Fibroblast of upper back skin (primary cell): ENCODE measurements at regions not wholly inside any gene's neighbourhood (a gene's known extent, or its start where the extent isn't known, plus 50 kb on each side); places are given as distances from the start of the nearest gene placed in this dataset.
"Not testable (repeated sequence)": the region's sequence is repeated elsewhere in the genome, so short reads cannot be mapped to it uniquely, and the experiment has no call there.

Experiments used
- DNase-seq: peaks from one replicate; pipeline ENCODE4 v3.0.0-alpha.2; 2013

GRCh38 chr4:110850461-110851442 is 227.9 kb upstream of the PITX2 start:
- DNase-seq: no peak

GRCh38 chr4:110851989-110852388 is 229.1 kb upstream of the PITX2 start:
- DNase-seq: no peak

GRCh38 chr4:110852793-110853192 is 229.9 kb upstream of the PITX2 start:
- DNase-seq: no peak

- no peak for DNase-seq
These were observed 230.4 kb upstream of the PITX2 start for GRCh38 chr4:110853242-110853641.

GRCh38 chr4:110854021-110854678 is 231.3 kb upstream of the PITX2 start:
- peak; percentile 96 for DNase-seq

- no peak for DNase-seq
These were observed 237.2 kb upstream of the PITX2 start for GRCh38 chr4:110860125-110860524.

GRCh38 chr4:110860901-110861300 is 238.0 kb upstream of the PITX2 start:
- DNase-seq: no peak

GRCh38 chr4:110865611-110866259 is 242.9 kb upstream of the PITX2 start:
- peak; percentile 95 for DNase-seq

GRCh38 chr4:110867251-110867960 is 244.5 kb upstream of the PITX2 start:
- no peak for DNase-seq

- peak; percentile 41 for DNase-seq
These were observed 245.3 kb upstream of the PITX2 start for GRCh38 chr4:110867981-110868720.

- DNase-seq: peak; percentile 97
These were observed 246.2 kb upstream of the PITX2 start for GRCh38 chr4:110869114-110869513.

GRCh38 chr4:110869862-110870572 is 247.1 kb upstream of the PITX2 start:
- DNase-seq: peak; percentile 57

GRCh38 chr4:110876214-110876613 is 253.3 kb upstream of the PITX2 start:
- not testable (repeated sequence) for DNase-seq

- no peak for DNase-seq
These were observed 254.0 kb upstream of the PITX2 start for GRCh38 chr4:110876866-110877265.

- DNase-seq: no peak
These were observed 255.0 kb upstream of the PITX2 start for GRCh38 chr4:110877778-110878370.

GRCh38 chr4:110878413-110878812 is 255.5 kb upstream of the PITX2 start:
- DNase-seq: peak; percentile 54

- DNase-seq: no peak
These were observed 256.1 kb upstream of the PITX2 start for GRCh38 chr4:110878956-110879355.

GRCh38 chr4:110886270-110886669 is 263.4 kb upstream of the PITX2 start:
- DNase-seq: no peak

- no peak for DNase-seq
These were observed 264.0 kb upstream of the PITX2 start for GRCh38 chr4:110886856-110887255.

GRCh38 chr4:110897784-110898183 is 274.9 kb upstream of the PITX2 start:
- DNase-seq: no peak

GRCh38 chr4:110898290-110898689 is 275.4 kb upstream of the PITX2 start:
- DNase-seq: no peak
